CD4-positive, alpha-beta T cell treated with Interleukin-12 subunit alpha and Interleukin-12 subunit beta, for 1 hour (primary cell): ENCODE measurements at regions not wholly inside any gene's neighbourhood (a gene's known extent, or its start where the extent isn't known, plus 50 kb on each side); places are given as distances from the start of the nearest gene placed in this dataset.
"Not testable (repeated sequence)": the region's sequence is repeated elsewhere in the genome, so short reads cannot be mapped to it uniquely, and the experiment has no call there.

Experiments used
- DNase-seq: peaks from one replicate; pipeline ENCODE4 v3.0.0-alpha.2; 2020

- DNase-seq: no peak
These were observed 681.6 kb upstream of the SEMA6D start for GRCh38 chr15:47035475-47036406.

- DNase-seq: no peak
These were observed 680.3 kb upstream of the SEMA6D start for GRCh38 chr15:47037003-47037402.

- no peak for DNase-seq
These were observed 678.1 kb upstream of the SEMA6D start for GRCh38 chr15:47039225-47039624.

GRCh38 chr15:47041301-47041700, 676.0 kb upstream of the SEMA6D start:
- DNase-seq: no peak

GRCh38 chr15:47047981-47048380, 669.3 kb upstream of the SEMA6D start:
- DNase-seq: not testable (repeated sequence)

- no peak for DNase-seq
These were observed 650.9 kb upstream of the SEMA6D start for GRCh38 chr15:47066392-47066791.

GRCh38 chr15:47077846-47078245, 639.5 kb upstream of the SEMA6D start:
- not testable (repeated sequence) for DNase-seq

GRCh38 chr15:47095833-47096232, 621.5 kb upstream of the SEMA6D start:
- DNase-seq: no peak

- not testable (repeated sequence) for DNase-seq
These were observed 618.8 kb upstream of the SEMA6D start for GRCh38 chr15:47098526-47098925.

GRCh38 chr15:47099801-47100200, 617.5 kb upstream of the SEMA6D start:
- not testable (repeated sequence) for DNase-seq

- not testable (repeated sequence) for DNase-seq
These were observed 608.5 kb upstream of the SEMA6D start for GRCh38 chr15:47108800-47109199.

GRCh38 chr15:47116698-47117097, 600.6 kb upstream of the SEMA6D start:
- DNase-seq: no peak

- DNase-seq: no peak
These were observed 598.0 kb upstream of the SEMA6D start for GRCh38 chr15:47119349-47119748.

- DNase-seq: no peak
These were observed 592.7 kb upstream of the SEMA6D start for GRCh38 chr15:47124430-47125102.

- no peak for DNase-seq
These were observed 588.3 kb upstream of the SEMA6D start for GRCh38 chr15:47129033-47129432.

GRCh38 chr15:47131450-47131849, 585.9 kb upstream of the SEMA6D start:
- DNase-seq: not testable (repeated sequence)

GRCh38 chr15:47135267-47135666, 582.0 kb upstream of the SEMA6D start:
- DNase-seq: no peak

- no peak for DNase-seq
These were observed 581.1 kb upstream of the SEMA6D start for GRCh38 chr15:47136236-47136635.

- DNase-seq: no peak
These were observed 577.3 kb upstream of the SEMA6D start for GRCh38 chr15:47139965-47140364.

GRCh38 chr15:47157827-47158226, 559.5 kb upstream of the SEMA6D start:
- no peak for DNase-seq

GRCh38 chr15:47158573-47158972, 558.7 kb upstream of the SEMA6D start:
- no peak for DNase-seq

GRCh38 chr15:47177177-47177576, 540.1 kb upstream of the SEMA6D start:
- DNase-seq: no peak

- no peak for DNase-seq
These were observed 537.3 kb upstream of the SEMA6D start for GRCh38 chr15:47179988-47180387.

- DNase-seq: no peak
These were observed 534.5 kb upstream of the SEMA6D start for GRCh38 chr15:47182818-47183217.
